Endothelial cell of umbilical vein (primary cell): ENCODE measurements at regions not wholly inside any gene's neighbourhood (a gene's known extent, or its start where the extent isn't known, plus 50 kb on each side); places are given as distances from the start of the nearest gene placed in this dataset.

Experiments
- EZH2 ChIP-seq: IDR thresholded peaks from 2 replicates; pipeline ENCODE4 v1.6.1; 2012; ENCODE audit warnings: borderline replicate concordance, low read depth, mild to moderate bottlenecking, moderate library complexity, low read length, inconsistent platforms; ENCODE audit not compliant: severe bottlenecking
- FOS ChIP-seq: IDR thresholded peaks from 2 replicates; pipeline ENCODE4 v1.6.1; 2011; ENCODE audit warnings: mild to moderate bottlenecking, low read length, moderate library complexity, borderline replicate concordance; ENCODE audit not compliant: insufficient read depth
- JUN ChIP-seq: IDR thresholded peaks from 2 replicates; pipeline ENCODE4 v1.6.1; 2011; ENCODE audit warnings: borderline replicate concordance, low read depth; ENCODE audit not compliant: insufficient read length, insufficient read depth
- MYC ChIP-seq: IDR thresholded peaks from one replicate; pipeline ENCODE4 v1.6.1; 2011; ENCODE audit warnings: mild to moderate bottlenecking, low read depth, low read length
- POLR2A ChIP-seq: IDR thresholded peaks from 2 replicates; pipeline ENCODE4 v1.6.1; 2012; ENCODE audit warnings: low read depth, mild to moderate bottlenecking, control low read depth, low read length
- POLR2AphosphoS5 ChIP-seq: IDR thresholded peaks from 2 replicates; pipeline ENCODE4 v1.6.1; 2012; ENCODE audit warnings: low read depth, mild to moderate bottlenecking, control low read depth, low read length, moderate library complexity; ENCODE audit not compliant: insufficient read depth
- TF ChIP-seq, protein P1 (sequence below), 2 donors: IDR thresholded peaks; 1 replicate in 1 of 2; 2 replicates in 1 of 2; pipeline ENCODE4 v1.5.1; 2011; ENCODE audit warnings: low read length in 2 of 2, mild to moderate bottlenecking in 2 of 2, moderate library complexity in 2 of 2, control low read depth in 1 of 2, inconsistent platforms in 1 of 2, low read depth in 1 of 2; ENCODE audit not compliant: insufficient read depth in 1 of 2; ENCODE audit errors: extremely low read depth in 1 of 2
- TF ChIP-seq, protein P2 (sequence below): IDR thresholded peaks from 2 replicates; pipeline ENCODE4 v1.6.1; 2011; ENCODE audit not compliant: insufficient read depth, insufficient read length

DNA sequence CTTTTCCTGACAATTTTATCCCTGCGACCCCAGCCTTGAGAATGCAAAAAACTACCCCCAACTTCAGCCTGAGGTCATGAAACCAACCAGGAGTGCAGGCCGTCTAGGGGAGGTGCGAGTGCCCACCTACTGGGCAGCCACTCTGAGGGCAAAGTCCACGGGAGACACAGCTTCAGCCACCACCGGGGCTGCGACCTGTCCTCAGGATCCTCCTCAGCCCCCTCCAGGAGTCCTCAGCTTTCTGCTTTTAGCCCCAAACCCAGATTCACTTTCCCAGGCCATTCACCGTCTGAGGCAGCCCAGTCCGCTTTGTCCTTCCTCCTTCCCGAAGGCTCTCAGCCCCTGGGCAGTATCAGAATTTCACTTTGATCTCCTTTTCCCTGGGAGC lies 210.2 kb upstream of the TNP1 start:
- TF ChIP-seq, protein P1, sequence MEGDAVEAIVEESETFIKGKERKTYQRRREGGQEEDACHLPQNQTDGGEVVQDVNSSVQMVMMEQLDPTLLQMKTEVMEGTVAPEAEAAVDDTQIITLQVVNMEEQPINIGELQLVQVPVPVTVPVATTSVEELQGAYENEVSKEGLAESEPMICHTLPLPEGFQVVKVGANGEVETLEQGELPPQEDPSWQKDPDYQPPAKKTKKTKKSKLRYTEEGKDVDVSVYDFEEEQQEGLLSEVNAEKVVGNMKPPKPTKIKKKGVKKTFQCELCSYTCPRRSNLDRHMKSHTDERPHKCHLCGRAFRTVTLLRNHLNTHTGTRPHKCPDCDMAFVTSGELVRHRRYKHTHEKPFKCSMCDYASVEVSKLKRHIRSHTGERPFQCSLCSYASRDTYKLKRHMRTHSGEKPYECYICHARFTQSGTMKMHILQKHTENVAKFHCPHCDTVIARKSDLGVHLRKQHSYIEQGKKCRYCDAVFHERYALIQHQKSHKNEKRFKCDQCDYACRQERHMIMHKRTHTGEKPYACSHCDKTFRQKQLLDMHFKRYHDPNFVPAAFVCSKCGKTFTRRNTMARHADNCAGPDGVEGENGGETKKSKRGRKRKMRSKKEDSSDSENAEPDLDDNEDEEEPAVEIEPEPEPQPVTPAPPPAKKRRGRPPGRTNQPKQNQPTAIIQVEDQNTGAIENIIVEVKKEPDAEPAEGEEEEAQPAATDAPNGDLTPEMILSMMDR (IDR thresholded peaks at IDR 0.05; ENCODE audit: extremely low read depth in 1 of 2, insufficient read depth in 1 of 2, low read depth in 1 of 2, low read length in 2 of 2) = no peak
- TF ChIP-seq EZH2 (no peak), JUN (no peak), POLR2A (no peak), FOS (no peak), POLR2AphosphoS5 (no peak), MYC (no peak)
- TF ChIP-seq, protein P2, sequence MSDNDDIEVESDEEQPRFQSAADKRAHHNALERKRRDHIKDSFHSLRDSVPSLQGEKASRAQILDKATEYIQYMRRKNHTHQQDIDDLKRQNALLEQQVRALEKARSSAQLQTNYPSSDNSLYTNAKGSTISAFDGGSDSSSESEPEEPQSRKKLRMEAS = no peak
